WTC11 (cell line): ENCODE measurements at regions not wholly inside any gene's neighbourhood (a gene's known extent, or its start where the extent isn't known, plus 50 kb on each side); places are given as distances from the start of the nearest gene placed in this dataset.
"Not testable (repeated sequence)": the region's sequence is repeated elsewhere in the genome, so short reads cannot be mapped to it uniquely, and the experiment has no call there.

Experiments used
- ATAC-seq: fragments of 200-7000 bp; cut with Tn5 transposase; 2 replicates; pipeline ENCODE4 v1.10.0; 2021; ENCODE audit warnings: mild to moderate bottlenecking, moderate library complexity
- CTCF ChIA-PET: fragments of 300-600 bp; sonication (Branson Sonifier 250); formaldehyde crosslinking; loops from one replicate; lab custom pipeline; 2021; ENCODE audit warnings: antibody characterized with exemption; lab: Charles Lee
- POLR2A ChIA-PET: fragments of 350-600 bp; sonication (Branson Sonifier 250); formaldehyde crosslinking; loops from one replicate; lab custom pipeline; 2021; ENCODE audit warnings: antibody characterized with exemption; lab: Charles Lee
- DNase-seq: peaks from one replicate; pipeline ENCODE4 v3.0.0; 2021; ENCODE audit warnings: low spot score
- H3K27ac Mint-ChIP-seq: 2 replicates; pipeline ENCODE4 v1.8.0; 2021; ENCODE audit warnings: mixed read lengths
- H3K27me3 Mint-ChIP-seq: 2 replicates; pipeline ENCODE4 v1.8.0; 2021; ENCODE audit warnings: low read depth, mild to moderate bottlenecking, moderate library complexity, mixed read lengths
- H3K36me3 Mint-ChIP-seq: 2 replicates; pipeline ENCODE4 v1.8.0; 2021; ENCODE audit warnings: mixed read lengths
- H3K4me1 Mint-ChIP-seq: 2 replicates; pipeline ENCODE4 v1.8.0; 2022; ENCODE audit warnings: mixed read lengths
- H3K4me3 Mint-ChIP-seq: 2 replicates; pipeline ENCODE4 v1.8.0; 2021; ENCODE audit warnings: mild to moderate bottlenecking, moderate library complexity, mixed read lengths
- H3K9me3 Mint-ChIP-seq: 2 replicates; pipeline ENCODE4 v1.8.0; 2021; ENCODE audit warnings: mixed read lengths
- ARID4B ChIP-seq: sonication (generic); formaldehyde crosslinking; IDR thresholded peaks from 2 replicates; pipeline ENCODE4 v1.8.0; 2023; ENCODE audit warnings: missing genetic modification reagents, mild to moderate bottlenecking, borderline replicate concordance
- ELF4 ChIP-seq: sonication (generic); formaldehyde crosslinking; IDR thresholded peaks from 2 replicates; pipeline ENCODE4 v1.8.1; 2022; ENCODE audit warnings: low read depth, mild to moderate bottlenecking, moderate library complexity, missing genetic modification reagents
- GABPB1 ChIP-seq: sonication (generic); formaldehyde crosslinking; IDR thresholded peaks from 2 replicates; pipeline ENCODE4 v1.8.1; 2023; ENCODE audit warnings: mild to moderate bottlenecking, missing genetic modification reagents
- GRHL2 ChIP-seq: fragments of 250-450 bp; sonication (Bioruptor Pico); IDR thresholded peaks from 2 replicates; pipeline ENCODE4 v1.8.0; 2022; ENCODE audit warnings: mild to moderate bottlenecking, moderate library complexity; ENCODE audit not compliant: insufficient replicate concordance, severe bottlenecking
- JAZF1 ChIP-seq: fragments of 250-450 bp; sonication (Bioruptor Pico); IDR thresholded peaks from 2 replicates; pipeline ENCODE4 v1.9.0; 2021; ENCODE audit warnings: moderate library complexity, mild to moderate bottlenecking, inconsistent platforms
- NFATC4 ChIP-seq: fragments of 250-450 bp; sonication (Bioruptor Pico); IDR thresholded peaks from 2 replicates; pipeline ENCODE4 v1.9.0; 2021; ENCODE audit warnings: mild to moderate bottlenecking
- NFYB ChIP-seq: sonication (generic); formaldehyde crosslinking; conservative IDR thresholded peaks from 2 replicates; pipeline ENCODE4 v1.8.0; 2022; ENCODE audit warnings: low read depth, missing genetic modification reagents
- OVOL2 ChIP-seq: fragments of 250-450 bp; sonication (Bioruptor Pico); IDR thresholded peaks from 2 replicates; pipeline ENCODE4 v1.9.0; 2021; ENCODE audit warnings: mild to moderate bottlenecking, borderline replicate concordance
- PRRX2 ChIP-seq: fragments of 250-450 bp; sonication (Bioruptor Pico); IDR thresholded peaks from 2 replicates; pipeline ENCODE4 v1.8.0; 2021; ENCODE audit warnings: mild to moderate bottlenecking
- SMAD3 ChIP-seq: sonication (generic); formaldehyde crosslinking; IDR thresholded peaks from 2 replicates; pipeline ENCODE4 v1.8.0; 2022; ENCODE audit warnings: missing genetic modification reagents, mild to moderate bottlenecking, borderline replicate concordance
- TP53 ChIP-seq: sonication (generic); formaldehyde crosslinking; IDR thresholded peaks from 2 replicates; pipeline ENCODE4 v1.8.1; 2023; ENCODE audit warnings: mild to moderate bottlenecking, missing genetic modification reagents
- ZBTB21 ChIP-seq: sonication (generic); formaldehyde crosslinking; IDR thresholded peaks from 2 replicates; pipeline ENCODE4 v1.8.1; 2023; ENCODE audit warnings: mild to moderate bottlenecking, missing genetic modification reagents, borderline replicate concordance
- ZNF121 ChIP-seq: sonication (generic); formaldehyde crosslinking; IDR thresholded peaks from 2 replicates; pipeline ENCODE4 v1.8.0; 2023; ENCODE audit warnings: missing genetic modification reagents
- ZNF219 ChIP-seq: sonication (generic); formaldehyde crosslinking; IDR thresholded peaks from 2 replicates; pipeline ENCODE4 v1.8.0; 2023; ENCODE audit warnings: missing genetic modification reagents, mild to moderate bottlenecking, borderline replicate concordance
- ZNF263 ChIP-seq: sonication (generic); formaldehyde crosslinking; IDR thresholded peaks from 2 replicates; pipeline ENCODE4 v1.8.1; 2022; ENCODE audit warnings: low read depth, mild to moderate bottlenecking, moderate library complexity, missing genetic modification reagents
- ZNF416 ChIP-seq: fragments of 250-450 bp; sonication (Bioruptor Pico); IDR thresholded peaks from 2 replicates; pipeline ENCODE4 v1.9.0; 2021; ENCODE audit warnings: mild to moderate bottlenecking, inconsistent platforms
- ZNF423 ChIP-seq: fragments of 250-450 bp; sonication (Bioruptor Pico); IDR thresholded peaks from 2 replicates; pipeline ENCODE4 v2.1.2; 2022; ENCODE audit warnings: mild to moderate bottlenecking, moderate library complexity
- ZSCAN18 ChIP-seq: fragments of 250-450 bp; sonication (Bioruptor Pico); IDR thresholded peaks from 2 replicates; pipeline ENCODE4 v2.1.2; 2022; ENCODE audit warnings: mild to moderate bottlenecking, moderate library complexity

GRCh38 chr7:66443946-66444345 lies 184.7 kb upstream of the KCTD7 start:
- no peaks in the 10 kb centered on the region for H3K9me3 Mint-ChIP-seq
- ChIA-PET POLR2A (no interaction called here), CTCF (interaction anchor here (0.6 kb wide), 1 partner anchor 189 kb away, joined by 4 read pairs; no protein-coding TSS in a partner anchor)
- TF ChIP-seq GRHL2 (CRISPR knock-in tag): no peak
- TF ChIP-seq ZSCAN18 (CRISPR knock-in tag): no peak
- H3K4me1 Mint-ChIP-seq: no peaks in the 10 kb centered on the region
- H3K27me3 Mint-ChIP-seq: no peaks in the 10 kb centered on the region
- H3K27ac Mint-ChIP-seq: no peak overlapping the region
- DNase-seq (no peak), ATAC-seq (no peak)
- H3K4me3 Mint-ChIP-seq: no peak overlapping the region
- no peaks in the 10 kb centered on the region for H3K36me3 Mint-ChIP-seq

GRCh38 chr7:66447007-66447406 lies 181.7 kb upstream of the KCTD7 start:
- H3K4me1 Mint-ChIP-seq, ATAC-seq, H3K36me3 Mint-ChIP-seq, CTCF ChIA-PET, DNase-seq, POLR2A ChIA-PET, H3K4me3 Mint-ChIP-seq, H3K9me3 Mint-ChIP-seq, H3K27me3 Mint-ChIP-seq, H3K27ac Mint-ChIP-seq: not testable (repeated sequence)

DNA sequence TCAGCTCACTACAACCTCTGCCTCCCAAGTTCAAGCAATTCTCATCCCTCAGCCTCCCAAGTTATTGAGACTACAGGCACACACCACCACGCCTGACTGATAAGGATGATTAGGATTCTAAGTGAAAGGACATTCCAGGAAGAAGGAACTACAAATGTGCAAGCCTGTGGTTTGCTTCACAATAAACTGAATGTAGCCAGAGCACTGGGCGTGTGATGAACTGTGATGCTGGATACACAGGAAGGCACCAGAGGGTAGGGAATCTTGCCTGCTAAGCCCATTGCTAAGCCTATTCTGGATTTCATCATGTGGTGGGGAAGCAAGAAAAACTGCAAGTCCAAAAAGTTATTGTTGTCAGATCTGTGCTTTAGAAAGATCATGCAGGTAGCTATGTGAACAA lies 177.9 kb upstream of the KCTD7 start:
- ATAC-seq, H3K9me3 Mint-ChIP-seq, H3K36me3 Mint-ChIP-seq, H3K4me1 Mint-ChIP-seq, POLR2A ChIA-PET, DNase-seq, CTCF ChIA-PET, H3K27me3 Mint-ChIP-seq, H3K4me3 Mint-ChIP-seq, H3K27ac Mint-ChIP-seq: not testable (repeated sequence)

DNA sequence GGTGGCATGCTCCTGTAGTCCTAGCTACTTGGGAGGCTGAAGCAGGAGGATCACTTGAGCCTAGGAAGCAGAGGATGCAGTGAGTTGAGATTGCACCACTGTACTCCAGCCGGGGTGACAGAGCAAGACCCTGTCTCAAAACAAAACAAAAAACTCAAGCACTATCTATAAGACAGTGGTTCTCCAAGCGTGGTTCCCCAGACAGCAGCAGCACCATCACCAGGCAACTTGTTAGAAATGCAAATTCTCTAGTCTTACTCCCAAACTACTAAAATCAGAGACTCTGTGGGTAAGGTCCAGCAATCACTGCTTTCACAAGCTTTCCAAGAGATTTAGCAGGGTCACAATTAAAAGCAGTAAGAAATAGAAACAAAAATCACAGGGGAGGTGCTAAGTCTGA lies 177.0 kb upstream of the KCTD7 start:
- H3K27ac Mint-ChIP-seq, H3K27me3 Mint-ChIP-seq, DNase-seq, CTCF ChIA-PET, H3K4me1 Mint-ChIP-seq, POLR2A ChIA-PET, ATAC-seq, H3K4me3 Mint-ChIP-seq, H3K9me3 Mint-ChIP-seq, H3K36me3 Mint-ChIP-seq: not testable (repeated sequence)

DNA sequence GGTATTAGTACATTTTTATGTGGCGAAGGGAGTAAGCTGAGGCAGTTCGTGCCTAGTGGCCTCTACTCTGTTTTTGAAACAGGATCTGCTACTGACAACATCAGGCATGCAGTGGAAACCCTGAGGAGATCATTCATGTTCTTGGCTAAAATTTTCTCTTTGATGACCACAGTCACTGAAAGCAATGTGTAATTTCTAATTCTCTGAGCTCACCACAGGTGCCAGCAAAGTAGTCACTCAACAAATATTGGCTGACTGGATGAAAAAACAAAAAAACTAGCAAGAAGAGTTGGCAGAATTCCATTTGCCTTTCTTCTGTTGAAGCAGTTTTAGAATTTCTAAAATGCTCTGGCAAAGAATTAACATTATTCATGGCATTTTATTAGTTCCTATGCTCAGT lies 176.5 kb upstream of the KCTD7 start:
- no peaks in the 10 kb centered on the region for H3K9me3 Mint-ChIP-seq
- ATAC-seq (no peak), DNase-seq (no peak)
- no peak overlapping the region for H3K27ac Mint-ChIP-seq
- ChIA-PET CTCF (no interaction called here), POLR2A (no interaction called here)
- no peaks in the 10 kb centered on the region for H3K4me1 Mint-ChIP-seq
- no peaks in the 10 kb centered on the region for H3K36me3 Mint-ChIP-seq
- TF ChIP-seq TP53: no peak
- no peak for TF ChIP-seq SMAD3 (CRISPR knock-in tag)
- no peak for TF ChIP-seq GABPB1 (CRISPR knock-in tag)
- no peak for TF ChIP-seq JAZF1
- no peak for TF ChIP-seq ELF4 (CRISPR knock-in tag)
- no peak for TF ChIP-seq ZNF263 (CRISPR knock-in tag)
- TF ChIP-seq ZNF121 (CRISPR knock-in tag): no peak
- no peak for TF ChIP-seq PRRX2 (CRISPR knock-in tag)
- no peak for TF ChIP-seq OVOL2 (CRISPR knock-in tag)
- no peak for TF ChIP-seq NFYB (CRISPR knock-in tag)
- TF ChIP-seq ARID4B (CRISPR knock-in tag): no peak
- TF ChIP-seq ZNF423: no peak
- TF ChIP-seq NFATC4: no peak
- TF ChIP-seq ZNF416: no peak
- TF ChIP-seq ZNF219 (CRISPR knock-in tag): no peak
- no peak for TF ChIP-seq ZBTB21 (CRISPR knock-in tag)
- no peak for TF ChIP-seq GRHL2 (CRISPR knock-in tag)
- TF ChIP-seq, all 79 proteins: peak for 0
- H3K27me3 Mint-ChIP-seq: no peaks in the 10 kb centered on the region
- H3K4me3 Mint-ChIP-seq: no peak overlapping the region
